HepG2 (cell line): ENCODE measurements at regions not wholly inside any gene's neighbourhood (a gene's known extent, or its start where the extent isn't known, plus 50 kb on each side); places are given as distances from the start of the nearest gene placed in this dataset.

Experiments used
- ATAC-seq: fragments of 200-7000 bp; cut with Tn5 transposase; 3 replicates; pipeline ENCODE4 v1.9.1; 2020; ENCODE audit warnings: mild to moderate bottlenecking, moderate library complexity
- BruUV-seq: library from RNA; stranded (reverse); fragments of 400-500 nt; replicated peaks from 2 replicates; lab custom pipeline; 2021; lab: Mats Ljungman, UMichigan
- CTCF ChIA-PET: fragments of 300-600 bp; formaldehyde crosslinking; extraction: SDS; loops from one replicate; lab custom pipeline; 2021; ENCODE audit warnings: low total read pairs, inconsistent platforms, low intra/inter-chr PET ratio; lab: Yijun Ruan, JAX
- POLR2A ChIA-PET: fragments of 350-600 bp; sonication (Branson Sonifier 250); formaldehyde crosslinking; loops from one replicate; lab custom pipeline; 2020; ENCODE audit warnings: antibody characterized with exemption, inconsistent platforms; lab: Yijun Ruan, JAX
- DNase-seq: peaks from one replicate; pipeline ENCODE4 v3.0.0-alpha.2; 2015; ENCODE audit warnings: low spot score
- FAIRE-seq: peaks from 3 replicates; lab custom pipeline; 2011; peaks lifted over from hg19 to GRCh38; lab: Jason Lieb, UNC
- H2AFZ ChIP-seq: one replicate; pipeline ENCODE4 v1.6.1; 2011; ENCODE audit warnings: low read length, inconsistent platforms
- H3K27ac ChIP-seq: fragments of 300-600 bp; 3 replicates; pipeline ENCODE4 v1.8.0; 2011; ENCODE audit warnings: mixed run types, mild to moderate bottlenecking, mixed read lengths, low read length, inconsistent platforms; ENCODE audit not compliant: insufficient read depth; ENCODE audit errors: extremely low read length
- H3K27me3 ChIP-seq, 2 experiments: fragments of 200-600 bp in 1 of 2; 2 replicates in 1 of 2; 3 replicates in 1 of 2; pipeline versions ENCODE4 v1.6.0 to v1.8.0; 2011; ENCODE audit warnings: low read length in 2 of 2, mild to moderate bottlenecking in 2 of 2, moderate library complexity in 2 of 2, inconsistent platforms in 1 of 2; ENCODE audit not compliant: insufficient read depth in 2 of 2, control insufficient read depth in 1 of 2
- H3K36me3 ChIP-seq, 2 experiments: fragments of 200-600 bp in 1 of 2; replicated peaks in 1 of 2; 2 replicates in 1 of 2; 3 replicates in 1 of 2; pipeline versions ENCODE4 v1.5.1 to v1.8.0; 2011; ENCODE audit warnings: low read length in 2 of 2, inconsistent platforms in 1 of 2; ENCODE audit not compliant: insufficient read depth in 2 of 2, control insufficient read depth in 1 of 2
- H3K4me1 ChIP-seq: 2 replicates; pipeline ENCODE4 v1.5.1; 2012; ENCODE audit warnings: low read length, inconsistent platforms; ENCODE audit not compliant: insufficient read depth
- H3K4me2 ChIP-seq: 2 replicates; pipeline ENCODE4 v1.6.0; 2011; ENCODE audit warnings: low read depth, low read length, inconsistent platforms
- H3K4me3 ChIP-seq, 3 experiments: fragments of 200-600 bp in 1 of 3; sonication (generic), shearing (Covaris generic) in 1 of 3; replicated peaks in 1 of 3; 2 replicates each; pipeline ENCODE4 v1.5.1; 2011 to 2016; ENCODE audit warnings: low read length in 3 of 3, inconsistent platforms in 2 of 3, low read depth in 2 of 3, mild to moderate bottlenecking in 2 of 3, control low read depth in 1 of 3, mixed read lengths in 1 of 3; ENCODE audit not compliant: insufficient read depth in 1 of 3
- H3K79me2 ChIP-seq: one replicate; pipeline ENCODE4 v1.6.1; 2011; ENCODE audit warnings: low read length, inconsistent platforms; ENCODE audit not compliant: insufficient read depth
- H3K9ac ChIP-seq: 2 replicates; pipeline ENCODE4 v1.6.0; 2011; ENCODE audit warnings: mild to moderate bottlenecking, low read depth, low read length, inconsistent platforms; ENCODE audit not compliant: insufficient read depth
- H3K9me3 ChIP-seq: 2 replicates; pipeline ENCODE4 v1.5.1; 2012; ENCODE audit warnings: mild to moderate bottlenecking, low read length
- H4K20me1 ChIP-seq: 2 replicates; pipeline ENCODE4 v1.6.0; 2011; ENCODE audit warnings: inconsistent platforms, mild to moderate bottlenecking, low read length, moderate library complexity; ENCODE audit not compliant: insufficient read depth
- GABPA ChIP-seq, 2 experiments: IDR thresholded peaks; 2 replicates each; pipeline ENCODE4 v1.6.1; 2011 to 2016; ENCODE audit warnings: low read depth in 2 of 2, low read length in 1 of 2, missing biosample characterization in 1 of 2, missing genetic modification characterization in 1 of 2
- GTF2F1 ChIP-seq: fragments of 150-350 bp; IDR thresholded peaks from 2 replicates; pipeline ENCODE4 v1.6.1; 2014; ENCODE audit warnings: low read length
- MXD4 ChIP-seq: IDR thresholded peaks from 2 replicates; pipeline ENCODE4 v1.6.1; 2016; ENCODE audit warnings: mild to moderate bottlenecking, missing biosample characterization, missing genetic modification reagents
- ZBTB8A ChIP-seq: sonication (generic); formaldehyde crosslinking; IDR thresholded peaks from 2 replicates; pipeline ENCODE4 v1.4.0; 2020; ENCODE audit warnings: mild to moderate bottlenecking, low read depth, missing genetic modification reagents, borderline replicate concordance
- ZNF576 ChIP-seq: sonication (generic); formaldehyde crosslinking; IDR thresholded peaks from 2 replicates; pipeline ENCODE4 v1.4.0; 2020; ENCODE audit warnings: mild to moderate bottlenecking, missing genetic modification reagents
- WGBS: methylation state at CpG from one replicate; pipeline ENCODE4 v1.1.6; 2017; ENCODE audit warnings: low lambda C conversion rate; 5-methylcytosine and 5-hydroxymethylcytosine counted together
- in situ Hi-C: cut with HindIII; loops from 2 replicates; pipeline ENCODE4 v1.10.0; 2017; ENCODE audit warnings: low pct_unique_long_range_greater_than_20kb; ENCODE audit not compliant: extremely low pct_ligation_motif_present
- intact Hi-C: fragments of 100-400 bp; cut with micrococcal nuclease; formaldehyde crosslinking; loops from one replicate; pipeline ENCODE4 v1.10.0; 2022; ENCODE audit not compliant: unreplicated experiment

GRCh38 chr4:1470816-1471442 is 64.7 kb upstream of the NKX1-1 start:
- ChIA-PET POLR2A (no interaction called here), CTCF (no interaction called here)
- Histone ChIP-seq H3K79me2 (no peaks in the 10 kb centered on the region), H3K4me1 (no peaks in the 10 kb centered on the region), H3K4me2 (no peak overlapping the region), H3K9me3 (no peaks in the 10 kb centered on the region), H3K9ac (no peak overlapping the region), H2AFZ (no peak overlapping the region), H3K27ac (no peak overlapping the region), H3K4me3 (no peak overlapping the region), H4K20me1 (no peaks in the 10 kb centered on the region), H3K27me3 (peaks cover 3 to 18% of the 10 kb centered on the region in 2 experiments; a peak in 3 of 5 replicates), H3K36me3 (no peaks in the 10 kb centered on the region)
- in situ Hi-C loops (no loop called here), intact Hi-C loops (no loop called here)
- no peak; the same call in 2 of the 3 replicates for ATAC-seq
- DNase-seq, result no peak
- TF ChIP-seq ZBTB8A (CRISPR knock-in tag), result no peak
- TF ChIP-seq GABPA (IDR thresholded peaks at IDR 0.05; ENCODE audit: low read depth, low read length), result 0 out of 2 replicates have a peak, but pooled peaks have one; percentile 11
- TF ChIP-seq GABPA (CRISPR knock-in tag; IDR thresholded peaks at IDR 0.05; ENCODE audit: low read depth), result no peak
- TF ChIP-seq MXD4 (CRISPR knock-in tag), result no peak
- no peak for FAIRE-seq
- 2% methylated on average over 9 of the region's 12 CpGs for WGBS
- no TSS peak for BruUV-seq

DNA sequence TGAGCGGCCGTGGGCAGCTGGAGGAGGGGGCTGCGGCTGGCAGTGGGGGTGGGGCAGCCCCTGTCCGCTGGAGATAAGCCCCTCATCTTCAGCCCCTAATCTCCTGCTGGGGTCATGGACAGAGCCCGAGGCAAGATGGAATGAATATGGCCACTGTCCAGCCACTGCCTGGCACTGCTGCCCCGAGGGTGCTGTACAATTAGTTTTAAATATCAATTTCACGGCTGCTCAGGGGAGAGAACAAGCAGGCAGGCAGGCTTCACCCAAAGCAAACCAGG is 64.1 kb upstream of the NKX1-1 start:
- Histone ChIP-seq H3K27ac (no peak overlapping the region), H3K4me3 (no peak overlapping the region), H4K20me1 (no peaks in the 10 kb centered on the region), H3K4me1 (no peaks in the 10 kb centered on the region), H3K27me3 (peaks cover 5 to 23% of the 10 kb centered on the region in 2 experiments; a peak in 3 of 5 replicates), H3K36me3 (no peaks in the 10 kb centered on the region), H2AFZ (no peak overlapping the region), H3K4me2 (no peak overlapping the region), H3K9me3 (no peaks in the 10 kb centered on the region), H3K79me2 (no peaks in the 10 kb centered on the region), H3K9ac (no peak overlapping the region)
- intact Hi-C loops (no loop called here), in situ Hi-C loops (no loop called here)
- BruUV-seq, result no TSS peak
- TF ChIP-seq GTF2F1 (no peak), ZNF576 (CRISPR knock-in tag) (no peak)
- ChIA-PET CTCF (no interaction called here), POLR2A (no interaction called here)
- DNase-seq, result no peak
- WGBS, result 11% methylated on average over 2 of the region's 7 CpGs
- FAIRE-seq, result no peak
- ATAC-seq, result no peak
